ENCODE measurements at regions not wholly inside any gene's neighbourhood (a gene's known extent, or its start where the extent isn't known, plus 50 kb on each side); places are given as distances from the start of the nearest gene placed in this dataset.
"Not testable (repeated sequence)": the region's sequence is repeated elsewhere in the genome, so short reads cannot be mapped to it uniquely, and the experiment has no call there.

- TF ChIP-seq POLR2A, POLR2AphosphoS5 (IDR thresholded peaks at IDR 0.05; ENCODE audit: low read depth, low read length): not testable (repeated sequence)
Measured at GRCh38 chr7:29684151-29684786, 120.6 kb downstream of the PRR15 start.
